HCT116 (cell line): ENCODE measurements at regions not wholly inside any gene's neighbourhood (a gene's known extent, or its start where the extent isn't known, plus 50 kb on each side); places are given as distances from the start of the nearest gene placed in this dataset.
"Not testable (repeated sequence)": the region's sequence is repeated elsewhere in the genome, so short reads cannot be mapped to it uniquely, and the experiment has no call there.

Experiments used
- ATAC-seq: fragments of 200-7000 bp; cut with Tn5 transposase; 2 replicates; pipeline ENCODE4 v1.9.1; 2020; ENCODE audit warnings: mild to moderate bottlenecking, moderate library complexity
- BruUV-seq: library from RNA; stranded (reverse); fragments of 400-500 nt; replicated peaks from 2 replicates; lab custom pipeline; 2021; lab: Mats Ljungman, UMichigan
- CTCF ChIA-PET: fragments of 300-600 bp; sonication (Branson Sonifier 250); formaldehyde crosslinking; loops from one replicate; lab custom pipeline; 2021; ENCODE audit warnings: antibody characterized with exemption; lab: Charles Lee
- POLR2A ChIA-PET: fragments of 300-600, 350-600 bp; sonication (Branson Sonifier 250); formaldehyde crosslinking; loops from one replicate; lab custom pipeline; 2021; ENCODE audit warnings: antibody characterized with exemption; lab: Charles Lee
- RAD21 ChIA-PET, 2 experiments: fragments of 300-600 bp; sonication (Branson Sonifier 250); formaldehyde crosslinking; loops; one replicate each; lab custom pipeline; 2023; ENCODE audit warnings: low total read pairs in 2 of 2; ENCODE audit not compliant: uncharacterized antibody in 2 of 2, unreplicated experiment in 2 of 2, low non-redundant PET in 1 of 2; lab: Charles Lee
- DNase-seq: peaks from one replicate; pipeline ENCODE4 v3.0.0-alpha.2; 2010; ENCODE audit warnings: low read depth, low spot score
- H2AFZ ChIP-seq: fragments of 200-600 bp; shearing (Covaris generic), sonication (generic); 2 replicates; pipeline ENCODE4 v1.6.1; 2017; ENCODE audit warnings: low read depth, mixed run types, mixed read lengths, antibody characterized with exemption, low read length; ENCODE audit not compliant: poor library complexity, severe bottlenecking
- H3K27ac ChIP-seq: 2 replicates; pipeline ENCODE4 v1.5.1; 2012; ENCODE audit warnings: low read depth, low read length
- H3K27me3 ChIP-seq: fragments of 200-600 bp; sonication (generic); 2 replicates; pipeline ENCODE4 v1.6.1; 2016; ENCODE audit warnings: mixed run types, low read length, mixed read lengths; ENCODE audit not compliant: insufficient read depth
- H3K36me3 ChIP-seq, 2 experiments: fragments of 200-500 bp in 1 of 2; fragments of 200-600 bp in 1 of 2; sonication (Bioruptor generic) in 1 of 2; sonication (generic) in 1 of 2; 2 replicates each; pipeline versions ENCODE4 v1.5.1 to v1.6.1; 2014 to 2016; ENCODE audit warnings: low read length in 2 of 2, inconsistent platforms in 1 of 2, mixed read lengths in 1 of 2, mixed run types in 1 of 2; ENCODE audit not compliant: insufficient read depth in 2 of 2, control insufficient read depth in 1 of 2
- H3K4me1 ChIP-seq, 2 experiments: fragments of 200-600 bp in 1 of 2; sonication (generic) in 1 of 2; 2 replicates each; pipeline versions ENCODE4 v1.5.1 to v1.6.1; 2012 to 2017; ENCODE audit warnings: low read length in 2 of 2, inconsistent platforms in 1 of 2, mild to moderate bottlenecking in 1 of 2, mixed read lengths in 1 of 2, mixed run types in 1 of 2, moderate library complexity in 1 of 2; ENCODE audit not compliant: insufficient read depth in 2 of 2, control insufficient read depth in 1 of 2
- H3K4me2 ChIP-seq: fragments of 200-600 bp; sonication (generic); 2 replicates; pipeline ENCODE4 v1.6.1; 2017; ENCODE audit warnings: mixed run types, low read length, mixed read lengths
- H3K4me3 ChIP-seq, 2 experiments: fragments of 200-600 bp in 1 of 2; sonication (generic) in 1 of 2; replicated peaks in 1 of 2; 2 replicates each; pipeline ENCODE4 v1.5.1; 2011 to 2016; ENCODE audit warnings: low read length in 2 of 2, control low read depth in 1 of 2, low read depth in 1 of 2, mild to moderate bottlenecking in 1 of 2, mixed read lengths in 1 of 2, mixed run types in 1 of 2
- H3K79me2 ChIP-seq: fragments of 200-600 bp; sonication (generic); 2 replicates; pipeline ENCODE4 v1.6.1; 2017; ENCODE audit warnings: mild to moderate bottlenecking, mixed run types, low read length, moderate library complexity, mixed read lengths; ENCODE audit not compliant: insufficient read depth
- H3K9ac ChIP-seq: fragments of 200-600 bp; sonication (generic); 2 replicates; pipeline ENCODE4 v1.6.1; 2016; ENCODE audit warnings: low read length, mixed read lengths
- H3K9me2 ChIP-seq: fragments of 200-600 bp; sonication (generic), shearing (Covaris generic); 2 replicates; pipeline ENCODE4 v1.6.1; 2017; ENCODE audit warnings: mixed run types, mild to moderate bottlenecking, moderate library complexity; ENCODE audit not compliant: insufficient read depth
- H3K9me3 ChIP-seq, 2 experiments: fragments of 200-500 bp in 1 of 2; fragments of 200-600 bp in 1 of 2; sonication (Bioruptor generic) in 1 of 2; sonication (generic) in 1 of 2; 2 replicates each; pipeline ENCODE4 v1.6.1; 2014 to 2017; ENCODE audit warnings: low read length in 2 of 2, mixed read lengths in 2 of 2, inconsistent platforms in 1 of 2, low read depth in 1 of 2, mild to moderate bottlenecking in 1 of 2, mixed run types in 1 of 2, moderate library complexity in 1 of 2; ENCODE audit not compliant: control insufficient read depth in 1 of 2, insufficient read depth in 1 of 2
- H4K20me1 ChIP-seq: fragments of 200-600 bp; sonication (generic), shearing (Covaris generic); 2 replicates; pipeline ENCODE4 v1.6.1; 2017; ENCODE audit warnings: mixed run types, mild to moderate bottlenecking, moderate library complexity; ENCODE audit not compliant: insufficient read depth
- CEBPB ChIP-seq: IDR thresholded peaks from 2 replicates; pipeline ENCODE4 v1.6.1; 2012; ENCODE audit warnings: low read depth
- EZH2 ChIP-seq: fragments of 200-600 bp; sonication (generic); IDR thresholded peaks from 2 replicates; pipeline ENCODE4 v1.6.1; 2017; ENCODE audit warnings: antibody characterized with exemption, mixed run types
- EZH2phosphoT487 ChIP-seq: fragments of 200-600 bp; IDR thresholded peaks from 2 replicates; pipeline ENCODE4 v1.6.1; 2018; ENCODE audit warnings: antibody characterized with exemption, borderline replicate concordance
- FOSL1 ChIP-seq: IDR thresholded peaks from 2 replicates; pipeline ENCODE4 v1.6.1; 2012; ENCODE audit warnings: low read depth
- JUND ChIP-seq: IDR thresholded peaks from 2 replicates; pipeline ENCODE4 v1.6.1; 2012
- POLR2A ChIP-seq: IDR thresholded peaks from 2 replicates; pipeline ENCODE4 v1.7.0; 2011; ENCODE audit warnings: borderline replicate concordance; ENCODE audit not compliant: insufficient read depth, insufficient read length; ENCODE audit errors: extremely low read depth
- POLR2AphosphoS5 ChIP-seq: IDR thresholded peaks from 2 replicates; pipeline ENCODE4 v1.6.1; 2011; ENCODE audit warnings: mild to moderate bottlenecking, low read depth, low read length, moderate library complexity
- RAD21 ChIP-seq: IDR thresholded peaks from 2 replicates; pipeline ENCODE4 v1.6.1; 2012; ENCODE audit warnings: low read depth, mild to moderate bottlenecking
- SP1 ChIP-seq: IDR thresholded peaks from 2 replicates; pipeline ENCODE4 v1.6.1; 2012; ENCODE audit warnings: low read depth
- SRF ChIP-seq: IDR thresholded peaks from 2 replicates; pipeline ENCODE4 v1.6.1; 2012; ENCODE audit warnings: low read depth
- ZNF274 ChIP-seq: fragments of 200-500 bp; sonication (Bioruptor generic); IDR thresholded peaks from 2 replicates; pipeline ENCODE4 v1.6.1; 2014; ENCODE audit warnings: mild to moderate bottlenecking, low read depth, low read length, inconsistent platforms
- intact Hi-C: fragments of 100-400 bp; cut with micrococcal nuclease; formaldehyde crosslinking; loops from 2 replicates; pipeline ENCODE4 v1.10.0; 2022

GRCh38 chr10:91000985-91001384, 80.1 kb upstream of the ANKRD1 start:
- POLR2A ChIA-PET = no interaction called here
- no peak overlapping the region for H3K4me3 ChIP-seq
- no peaks in the 10 kb centered on the region for H3K79me2 ChIP-seq
- no peaks in the 10 kb centered on the region for H4K20me1 ChIP-seq
- no peaks in the 10 kb centered on the region for H3K9me3 ChIP-seq
- CTCF ChIA-PET = no interaction called here
- H3K9ac ChIP-seq = no peak overlapping the region
- H3K27me3 ChIP-seq = no peaks in the 10 kb centered on the region
- DNase-seq (no peak), ATAC-seq (no peak)
- H3K9me2 ChIP-seq = no peaks in the 10 kb centered on the region
- intact Hi-C loops = loop anchor here (10.0 kb wide), 1 partner anchor 914 kb away; no protein-coding TSS in a partner anchor
- no TSS peak for BruUV-seq
- no peak overlapping the region for H2AFZ ChIP-seq
- no peak overlapping the region for H3K4me2 ChIP-seq
- no peaks in the 10 kb centered on the region for H3K36me3 ChIP-seq
- no peak for TF ChIP-seq SP1
- no peak for TF ChIP-seq ZNF274
- TF ChIP-seq JUND = no peak
- TF ChIP-seq FOSL1 = no peak
- TF ChIP-seq EZH2 = no peak
- no peak for TF ChIP-seq POLR2A
- no peak for TF ChIP-seq RAD21
- TF ChIP-seq POLR2AphosphoS5 = no peak
- TF ChIP-seq SRF = no peak
- TF ChIP-seq EZH2phosphoT487 = no peak
- TF ChIP-seq CEBPB = no peak
- no peak overlapping the region for H3K27ac ChIP-seq
- no peaks in the 10 kb centered on the region for H3K4me1 ChIP-seq
- RAD21 ChIA-PET = no interaction called here

GRCh38 chr10:91002656-91003055, 81.8 kb upstream of the ANKRD1 start:
- ATAC-seq = no peak
- no peaks in the 10 kb centered on the region for H4K20me1 ChIP-seq
- ChIA-PET POLR2A (no interaction called here), RAD21 (no interaction called here)
- no peak overlapping the region for H3K9ac ChIP-seq
- no peak overlapping the region for H2AFZ ChIP-seq
- no peaks in the 10 kb centered on the region for H3K9me3 ChIP-seq
- no peak overlapping the region for H3K4me2 ChIP-seq
- no peak overlapping the region for H3K27ac ChIP-seq
- no peak for TF ChIP-seq CEBPB
- TF ChIP-seq, all 23 proteins: peak for 0
- no peaks in the 10 kb centered on the region for H3K9me2 ChIP-seq
- CTCF ChIA-PET = no interaction called here
- no peaks in the 10 kb centered on the region for H3K36me3 ChIP-seq
- H3K4me3 ChIP-seq = no peak overlapping the region
- no peaks in the 10 kb centered on the region for H3K79me2 ChIP-seq
- H3K27me3 ChIP-seq = no peaks in the 10 kb centered on the region
- no peaks in the 10 kb centered on the region for H3K4me1 ChIP-seq
- intact Hi-C loops = loop anchor here (10.0 kb wide), 1 partner anchor 912 kb away; no protein-coding TSS in a partner anchor
- no TSS peak for BruUV-seq
- no peak for DNase-seq

GRCh38 chr10:91003379-91003778, 82.5 kb upstream of the ANKRD1 start:
- H4K20me1 ChIP-seq, DNase-seq, POLR2A ChIA-PET, H3K27ac ChIP-seq, H3K79me2 ChIP-seq, H3K27me3 ChIP-seq, BruUV-seq, H3K9ac ChIP-seq, H3K9me2 ChIP-seq, RAD21 ChIA-PET, H3K4me2 ChIP-seq, H3K9me3 ChIP-seq, H3K4me3 ChIP-seq, CTCF ChIA-PET, H3K36me3 ChIP-seq, ATAC-seq, H3K4me1 ChIP-seq, H2AFZ ChIP-seq: not testable (repeated sequence)
- intact Hi-C loops = loop anchor here (10.0 kb wide), 1 partner anchor 911 kb away; no protein-coding TSS in a partner anchor

DNA sequence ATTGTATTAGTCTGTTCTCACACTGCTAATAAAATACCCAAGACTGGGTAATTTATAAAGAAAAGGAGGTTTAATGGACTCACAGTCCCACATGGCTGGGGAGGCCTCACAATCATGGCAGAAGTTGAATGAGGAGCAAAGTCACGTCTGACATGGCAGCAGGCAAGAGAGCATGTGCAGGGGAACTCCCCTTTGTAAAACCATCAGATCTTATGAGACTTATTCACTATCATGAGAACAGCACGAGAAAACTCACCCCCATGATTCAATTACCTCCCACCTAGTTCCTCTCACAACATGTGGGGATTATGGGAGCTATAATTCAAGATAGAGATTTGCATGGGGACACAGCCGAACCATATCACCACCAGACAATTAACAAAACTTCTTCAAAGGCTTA, 84.4 kb upstream of the ANKRD1 start:
- H3K79me2 ChIP-seq, H3K36me3 ChIP-seq, ATAC-seq, H3K9me3 ChIP-seq, H3K9me2 ChIP-seq, DNase-seq, RAD21 ChIA-PET, H3K4me2 ChIP-seq, H2AFZ ChIP-seq, BruUV-seq, H3K27ac ChIP-seq, H3K9ac ChIP-seq, H3K4me3 ChIP-seq, H3K4me1 ChIP-seq, POLR2A ChIA-PET, H3K27me3 ChIP-seq, H4K20me1 ChIP-seq: not testable (repeated sequence)
- intact Hi-C loops = loop anchor here (10.0 kb wide), 1 partner anchor 910 kb away; no protein-coding TSS in a partner anchor
- CTCF ChIA-PET = interaction anchor here (0.7 to 4.1 kb wide), 7 partner anchors 85 to 908 kb away, joined by 3 to 42 read pairs (median 9); partner anchors contain the start of gene ANKRD1
